Endodermal cell (in vitro differentiated cells): ENCODE measurements at regions not wholly inside any gene's neighbourhood (a gene's known extent, or its start where the extent isn't known, plus 50 kb on each side); places are given as distances from the start of the nearest gene placed in this dataset.

Experiments
- DNase-seq: peaks from one replicate; pipeline ENCODE4 v3.0.0-alpha.2; 2017
- H3K27ac ChIP-seq: 2 replicates; pipeline ENCODE4 v1.5.1; 2013; ENCODE audit warnings: mild to moderate bottlenecking, low read depth, low read length, moderate library complexity
- H3K27me3 ChIP-seq: 2 replicates; pipeline ENCODE4 v1.6.1; 2013; ENCODE audit warnings: mild to moderate bottlenecking, low read length, moderate library complexity; ENCODE audit not compliant: insufficient read depth, control insufficient read depth, poor library complexity, severe bottlenecking
- H3K36me3 ChIP-seq: 2 replicates; pipeline ENCODE4 v1.7.0; 2013; ENCODE audit warnings: mild to moderate bottlenecking, low read length, moderate library complexity; ENCODE audit not compliant: control insufficient read depth, insufficient read depth
- H3K4me1 ChIP-seq: one replicate; pipeline ENCODE4 v1.7.0; 2013; ENCODE audit warnings: low read length; ENCODE audit not compliant: control insufficient read depth, insufficient read depth
- H3K4me3 ChIP-seq: 2 replicates; pipeline ENCODE4 v1.5.1; 2013; ENCODE audit warnings: mild to moderate bottlenecking, low read length, moderate library complexity
- H3K9ac ChIP-seq: 2 replicates; pipeline ENCODE4 v1.6.1; 2013; ENCODE audit warnings: mild to moderate bottlenecking, low read length, moderate library complexity; ENCODE audit not compliant: poor library complexity, severe bottlenecking; ENCODE audit errors: extremely low read depth
- H3K9me3 ChIP-seq: 2 replicates; pipeline ENCODE4 v1.6.1; 2013; ENCODE audit warnings: mild to moderate bottlenecking, low read length, moderate library complexity; ENCODE audit not compliant: control insufficient read depth
- H3K27ac Mint-ChIP-seq: 2 replicates; pipeline ENCODE4 v1.8.0; 2020; ENCODE audit warnings: mixed read lengths
- H3K27me3 Mint-ChIP-seq: 2 replicates; pipeline ENCODE4 v1.8.0; 2021; ENCODE audit warnings: mild to moderate bottlenecking, mixed read lengths; ENCODE audit not compliant: insufficient read depth
- H3K36me3 Mint-ChIP-seq: 2 replicates; pipeline ENCODE4 v1.8.0; 2020; ENCODE audit warnings: low read depth, mixed read lengths
- H3K4me1 Mint-ChIP-seq: 2 replicates; pipeline ENCODE4 v1.8.0; 2020; ENCODE audit warnings: mixed read lengths
- H3K4me3 Mint-ChIP-seq: 2 replicates; pipeline ENCODE4 v1.8.0; 2020; ENCODE audit warnings: mild to moderate bottlenecking, moderate library complexity, mixed read lengths
- H3K9me3 Mint-ChIP-seq: 2 replicates; pipeline ENCODE4 v1.8.0; 2020; ENCODE audit warnings: mild to moderate bottlenecking, mixed read lengths
- CTCF ChIP-seq: fragments of 200-600 bp; sonication (generic); conservative IDR thresholded peaks from 2 replicates; pipeline ENCODE4 v1.5.0; 2021; ENCODE audit warnings: antibody characterized with exemption, mild to moderate bottlenecking
- WGBS, 2 experiments: methylation state at CpG; one replicate each; pipeline versions ENCODE4 v1.1.5 to v1.1.7; 2013; ENCODE audit warnings: missing lambda C conversion rate in 2 of 2, mixed read lengths in 1 of 2; ENCODE audit not compliant: insufficient coverage in 1 of 2, insufficient read length in 1 of 2; 5-methylcytosine and 5-hydroxymethylcytosine counted together

- H3K9me3 ChIP-seq, result no peaks in the 10 kb centered on the region
- H3K9ac ChIP-seq, result no peak overlapping the region
- Mint-ChIP-seq H3K9me3 (peaks cover 8% of the 10 kb centered on the region), H3K27ac (no peak overlapping the region), H3K27me3 (no peaks in the 10 kb centered on the region), H3K4me1 (peaks cover 7% of the 10 kb centered on the region), H3K4me3 (no peak overlapping the region), H3K36me3 (no peaks in the 10 kb centered on the region)
- no peak for TF ChIP-seq CTCF
- no peak overlapping the region for H3K27ac ChIP-seq
- 67 to 85% methylated on average over 1 of the region's 1 CpG for WGBS, 2 experiments
- H3K4me1 ChIP-seq, result no peaks in the 10 kb centered on the region
- H3K27me3 ChIP-seq, result no peaks in the 10 kb centered on the region
- no peaks in the 10 kb centered on the region for H3K36me3 ChIP-seq
- no peak overlapping the region for H3K4me3 ChIP-seq
- DNase-seq, result no peak
Measured at GRCh38 chr9:108363311-108363710, 492.5 kb downstream of the ACTL7B start.

DNA sequence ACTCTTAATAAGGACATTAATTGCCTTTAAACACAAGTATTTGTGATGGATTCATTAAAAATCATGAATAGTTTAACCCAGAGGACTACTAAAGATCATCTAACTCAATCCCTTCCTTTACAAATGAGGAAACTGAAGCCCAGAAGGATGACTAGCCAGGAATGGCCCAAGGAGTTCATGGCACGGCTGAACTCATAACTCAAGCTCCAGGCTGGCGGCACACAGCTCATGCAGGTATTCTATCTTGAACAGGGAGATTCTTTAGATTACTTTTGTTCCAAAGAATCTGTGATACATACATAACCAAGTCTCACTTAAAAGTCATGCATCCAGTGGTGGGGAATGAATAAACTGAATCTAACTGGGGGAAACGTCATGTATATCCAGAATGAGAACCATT, 495.5 kb downstream of the ACTL7B start:
- Mint-ChIP-seq H3K27ac (no peak overlapping the region), H3K4me3 (no peak overlapping the region), H3K27me3 (peaks cover 6% of the 10 kb centered on the region), H3K36me3 (no peaks in the 10 kb centered on the region), H3K4me1 (peaks cover 11% of the 10 kb centered on the region), H3K9me3 (peaks cover 3% of the 10 kb centered on the region)
- Histone ChIP-seq H3K27me3 (no peaks in the 10 kb centered on the region), H3K36me3 (no peaks in the 10 kb centered on the region), H3K27ac (no peak overlapping the region), H3K9me3 (no peaks in the 10 kb centered on the region), H3K4me1 (no peaks in the 10 kb centered on the region), H3K4me3 (no peak overlapping the region), H3K9ac (no peak overlapping the region)
- 96% methylated on average over 3 of the region's 3 CpGs; no CpG with 5 or more reads in 1 of the 2 experiments for WGBS, 2 experiments
- no peak for TF ChIP-seq CTCF
- no peak for DNase-seq

GRCh38 chr9:108356806-108357205, 499.0 kb downstream of the ACTL7B start:
- 75 to 81% methylated on average over 2 of the region's 2 CpGs for WGBS, 2 experiments
- Histone ChIP-seq H3K9me3 (no peaks in the 10 kb centered on the region), H3K36me3 (no peaks in the 10 kb centered on the region), H3K4me1 (no peaks in the 10 kb centered on the region), H3K27ac (no peak overlapping the region), H3K27me3 (peaks cover 6% of the 10 kb centered on the region), H3K4me3 (no peak overlapping the region), H3K9ac (no peak overlapping the region)
- Mint-ChIP-seq H3K36me3 (no peaks in the 10 kb centered on the region), H3K27me3 (peaks cover 26% of the 10 kb centered on the region), H3K27ac (no peak overlapping the region), H3K4me1 (peaks cover 11% of the 10 kb centered on the region), H3K4me3 (no peak overlapping the region), H3K9me3 (peaks cover 5% of the 10 kb centered on the region)
- DNase-seq, result no peak
- TF ChIP-seq CTCF, result no peak
